ENCODE measurements at regions not wholly inside any gene's neighbourhood (a gene's known extent, or its start where the extent isn't known, plus 50 kb on each side); places are given as distances from the start of the nearest gene placed in this dataset.

DNA sequence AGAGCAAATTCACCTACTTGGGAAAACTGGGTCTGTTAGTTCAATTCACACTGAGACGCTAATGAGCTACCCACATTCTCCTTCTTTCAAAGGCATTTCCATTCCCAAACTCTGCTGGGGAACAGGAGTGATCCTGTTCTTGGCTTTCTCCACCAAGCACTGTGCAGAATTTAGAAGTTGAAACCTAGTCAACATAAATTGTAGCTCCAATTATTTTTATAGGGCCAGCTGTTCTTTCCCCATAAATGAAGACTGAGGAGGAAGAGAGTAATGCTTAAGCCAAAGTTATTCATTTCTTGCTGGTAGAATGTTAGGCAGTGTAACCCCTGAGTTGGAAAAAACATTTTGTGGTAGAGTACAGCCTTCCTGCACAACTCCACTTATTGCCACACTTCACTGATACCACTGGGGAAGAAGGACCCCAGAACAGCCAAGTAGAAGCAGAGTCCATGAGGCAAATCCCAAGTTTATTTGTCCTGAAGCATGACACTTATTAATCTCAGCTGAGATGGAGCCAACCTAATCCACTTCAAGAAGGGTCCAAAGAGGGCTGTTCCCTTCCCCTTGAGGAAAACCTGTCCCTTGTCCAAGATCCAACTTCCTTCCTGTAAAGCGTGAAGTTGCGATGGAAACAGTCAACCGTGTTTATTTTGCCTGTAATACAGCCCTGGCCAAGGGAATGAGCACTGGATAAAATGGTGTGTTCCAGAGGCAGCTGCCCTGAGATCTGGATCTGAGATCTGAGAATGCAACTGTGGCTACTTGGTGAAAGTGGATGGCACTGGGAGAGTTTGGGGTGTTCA, 151.8 kb downstream of the TBX5 start:
- peak overlapping the region; percentile 43 for H3K27ac ChIP-seq
- TF ChIP-seq, protein P1, sequence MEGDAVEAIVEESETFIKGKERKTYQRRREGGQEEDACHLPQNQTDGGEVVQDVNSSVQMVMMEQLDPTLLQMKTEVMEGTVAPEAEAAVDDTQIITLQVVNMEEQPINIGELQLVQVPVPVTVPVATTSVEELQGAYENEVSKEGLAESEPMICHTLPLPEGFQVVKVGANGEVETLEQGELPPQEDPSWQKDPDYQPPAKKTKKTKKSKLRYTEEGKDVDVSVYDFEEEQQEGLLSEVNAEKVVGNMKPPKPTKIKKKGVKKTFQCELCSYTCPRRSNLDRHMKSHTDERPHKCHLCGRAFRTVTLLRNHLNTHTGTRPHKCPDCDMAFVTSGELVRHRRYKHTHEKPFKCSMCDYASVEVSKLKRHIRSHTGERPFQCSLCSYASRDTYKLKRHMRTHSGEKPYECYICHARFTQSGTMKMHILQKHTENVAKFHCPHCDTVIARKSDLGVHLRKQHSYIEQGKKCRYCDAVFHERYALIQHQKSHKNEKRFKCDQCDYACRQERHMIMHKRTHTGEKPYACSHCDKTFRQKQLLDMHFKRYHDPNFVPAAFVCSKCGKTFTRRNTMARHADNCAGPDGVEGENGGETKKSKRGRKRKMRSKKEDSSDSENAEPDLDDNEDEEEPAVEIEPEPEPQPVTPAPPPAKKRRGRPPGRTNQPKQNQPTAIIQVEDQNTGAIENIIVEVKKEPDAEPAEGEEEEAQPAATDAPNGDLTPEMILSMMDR (conservative IDR thresholded peaks at IDR 0.05): no peak

DNA sequence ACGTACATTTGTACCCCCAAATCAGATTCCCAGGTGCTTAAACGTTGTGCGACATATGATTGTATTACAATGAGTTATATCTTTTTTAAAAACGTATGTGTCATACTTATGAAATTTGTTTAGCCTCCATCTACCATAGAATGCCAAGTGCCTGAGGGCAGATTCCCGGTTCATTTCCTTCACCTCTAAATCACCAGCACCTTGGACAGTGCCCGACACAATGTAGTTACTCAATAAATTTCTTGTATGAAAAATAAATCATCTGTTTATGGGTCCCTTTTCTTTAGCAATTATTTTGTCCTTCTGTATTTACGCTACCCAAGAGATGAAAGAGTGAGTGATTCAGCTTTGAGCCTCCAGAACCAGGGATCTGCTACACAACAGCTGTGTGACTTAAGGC, 157.4 kb downstream of the TBX5 start:
- TF ChIP-seq, protein P1 (conservative IDR thresholded peaks at IDR 0.05): no peak
- H3K27ac ChIP-seq: no peak overlapping the region

DNA sequence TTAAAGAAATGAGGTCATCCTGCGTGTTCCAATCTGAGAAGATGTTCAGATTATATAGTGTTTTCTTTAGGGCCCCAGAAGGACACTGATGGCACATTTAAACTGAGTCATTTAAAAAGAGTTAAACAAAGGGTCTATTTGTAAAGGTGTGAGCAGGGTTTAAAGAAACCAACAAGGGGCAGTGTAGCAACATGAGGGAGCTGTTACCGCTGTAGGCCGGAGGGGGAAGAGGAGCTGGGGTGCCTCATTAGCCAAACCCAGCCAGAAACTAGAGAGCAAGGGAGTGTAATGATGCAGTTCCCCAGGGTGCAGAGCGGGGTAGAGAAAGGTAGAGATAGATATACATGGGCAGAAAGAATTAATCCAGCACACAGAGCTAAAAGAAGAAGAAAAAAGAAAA, 160.4 kb downstream of the TBX5 start:
- H3K27ac ChIP-seq: no peak overlapping the region
- TF ChIP-seq, protein P1 (conservative IDR thresholded peaks at IDR 0.05): no peak

- no peak overlapping the region for H3K27ac ChIP-seq
- TF ChIP-seq, protein P1 (conservative IDR thresholded peaks at IDR 0.05): no peak
Observed at GRCh38 chr12:114241973-114242434, 163.9 kb downstream of the TBX5 start.

- TF ChIP-seq, protein P1 (conservative IDR thresholded peaks at IDR 0.05): no peak
- H3K27ac ChIP-seq: no peak overlapping the region
Observed at GRCh38 chr12:114240288-114240687, 165.7 kb downstream of the TBX5 start.

DNA sequence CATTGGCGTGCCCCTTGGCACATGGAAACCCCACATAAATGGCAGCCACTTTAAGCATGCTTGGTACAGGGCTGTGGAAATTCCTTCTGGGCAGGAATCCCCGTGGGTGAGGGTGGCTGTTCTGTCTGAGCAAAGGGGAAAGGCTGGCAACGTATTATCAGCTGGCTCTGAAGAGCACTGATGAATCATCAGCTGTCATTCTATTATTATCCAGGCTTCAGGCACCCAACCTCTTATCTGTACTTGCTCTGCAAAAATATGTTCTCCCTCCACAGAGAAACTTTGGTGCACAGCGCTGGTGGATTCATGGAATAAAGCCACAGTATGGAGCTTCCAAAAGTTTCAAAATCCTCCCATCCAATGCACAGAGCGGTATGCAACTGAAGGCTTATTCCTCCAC, 167.1 kb downstream of the TBX5 start:
- TF ChIP-seq, protein P1 (conservative IDR thresholded peaks at IDR 0.05): no peak
- H3K27ac ChIP-seq: no peak overlapping the region

GRCh38 chr12:114237230-114237629, 168.7 kb downstream of the TBX5 start:
- TF ChIP-seq, protein P1 (conservative IDR thresholded peaks at IDR 0.05): no peak
- H3K27ac ChIP-seq: no peak overlapping the region

All from VCaP (cell line).